ENCODE measurements at regions not wholly inside any gene's neighbourhood (a gene's known extent, or its start where the extent isn't known, plus 50 kb on each side); places are given as distances from the start of the nearest gene placed in this dataset.

- no peak for FAIRE-seq
Observed at GRCh38 chr14:66121859-66122258, 364.3 kb upstream of the CCDC196 start.

- no peak for FAIRE-seq
Observed at GRCh38 chr14:66129224-66129623, 356.9 kb upstream of the CCDC196 start.

- no peak for FAIRE-seq
Observed at GRCh38 chr14:66131111-66131510, 355.1 kb upstream of the CCDC196 start.

GRCh38 chr14:66133666-66134065, 352.5 kb upstream of the CCDC196 start:
- FAIRE-seq = no peak

GRCh38 chr14:66135831-66136230, 350.3 kb upstream of the CCDC196 start:
- FAIRE-seq = no peak

- no peak for FAIRE-seq
Observed at GRCh38 chr14:66137081-66137480, 349.1 kb upstream of the CCDC196 start.

GRCh38 chr14:66139432-66139831, 346.7 kb upstream of the CCDC196 start:
- no peak for FAIRE-seq

- FAIRE-seq = no peak
Observed at GRCh38 chr14:66140213-66140918, 345.8 kb upstream of the CCDC196 start.

- no peak for FAIRE-seq
Observed at GRCh38 chr14:66140963-66141362, 345.2 kb upstream of the CCDC196 start.

GRCh38 chr14:66141733-66142132, 344.4 kb upstream of the CCDC196 start:
- FAIRE-seq = no peak

GRCh38 chr14:66143387-66144112, 342.6 kb upstream of the CCDC196 start:
- FAIRE-seq = no peak

- FAIRE-seq = no peak
Observed at GRCh38 chr14:66152302-66152701, 333.9 kb upstream of the CCDC196 start.

GRCh38 chr14:66152747-66153146, 333.4 kb upstream of the CCDC196 start:
- FAIRE-seq = no peak

GRCh38 chr14:66163023-66163422, 323.1 kb upstream of the CCDC196 start:
- FAIRE-seq = no peak

- no peak for FAIRE-seq
Observed at GRCh38 chr14:66165337-66165736, 320.8 kb upstream of the CCDC196 start.

- no peak for FAIRE-seq
Observed at GRCh38 chr14:66174453-66174891, 311.7 kb upstream of the CCDC196 start.

GRCh38 chr14:66177935-66178334, 308.2 kb upstream of the CCDC196 start:
- no peak for FAIRE-seq

- no peak for FAIRE-seq
Observed at GRCh38 chr14:66196670-66197069, 289.5 kb upstream of the CCDC196 start.

GRCh38 chr14:66197276-66197675, 288.9 kb upstream of the CCDC196 start:
- FAIRE-seq = no peak

- no peak for FAIRE-seq
Observed at GRCh38 chr14:66206554-66206953, 279.6 kb upstream of the CCDC196 start.

GRCh38 chr14:66216763-66217162, 269.4 kb upstream of the CCDC196 start:
- FAIRE-seq = no peak

GRCh38 chr14:66219886-66220285, 266.3 kb upstream of the CCDC196 start:
- no peak for FAIRE-seq

GRCh38 chr14:66224492-66225178, 261.5 kb upstream of the CCDC196 start:
- FAIRE-seq = no peak

- no peak for FAIRE-seq
Observed at GRCh38 chr14:66225337-66225736, 260.8 kb upstream of the CCDC196 start.

Data from islet of Langerhans (tissue), 1 donor.